Neural progenitor cell (in vitro differentiated cells): ENCODE measurements at regions not wholly inside any gene's neighbourhood (a gene's known extent, or its start where the extent isn't known, plus 50 kb on each side); places are given as distances from the start of the nearest gene placed in this dataset.

Source experiments
- DNase-seq: peaks from one replicate; pipeline ENCODE4 v3.0.0-alpha.2; 2016; ENCODE audit warnings: low spot score
- H2AFZ ChIP-seq: fragments of 200-600 bp; sonication (generic); replicated peaks from 2 replicates; pipeline ENCODE4 v1.6.1; 2016; ENCODE audit warnings: antibody characterized with exemption
- H3F3A ChIP-seq: fragments of 200-600 bp; sonication (generic); 2 replicates; pipeline ENCODE4 v1.6.1; 2016; ENCODE audit warnings: antibody characterized with exemption, low read depth
- H3K27ac ChIP-seq: fragments of 200-600 bp; sonication (generic); 2 replicates; pipeline ENCODE4 v1.5.1; 2016; ENCODE audit warnings: mild to moderate bottlenecking
- H3K27me3 ChIP-seq: fragments of 200-600 bp; sonication (generic); 2 replicates; pipeline ENCODE4 v1.6.1; 2016; ENCODE audit warnings: mild to moderate bottlenecking, moderate library complexity
- H3K36me3 ChIP-seq: fragments of 200-600 bp; sonication (generic); 2 replicates; pipeline ENCODE4 v1.5.1; 2016
- H3K4me1 ChIP-seq: fragments of 200-600 bp; sonication (generic); 2 replicates; pipeline ENCODE4 v1.6.1; 2016; ENCODE audit warnings: mixed run types
- H3K4me2 ChIP-seq: fragments of 200-600 bp; sonication (generic); 2 replicates; pipeline ENCODE4 v1.6.1; 2016
- H3K4me3 ChIP-seq: fragments of 200-600 bp; sonication (generic); 2 replicates; pipeline ENCODE4 v1.5.1; 2016
- H3K79me2 ChIP-seq: fragments of 200-600 bp; sonication (generic); 2 replicates; pipeline ENCODE4 v1.6.1; 2016; ENCODE audit warnings: low read depth
- H3K9ac ChIP-seq: fragments of 200-600 bp; sonication (generic); 2 replicates; pipeline ENCODE4 v1.6.1; 2016
- H3K9me3 ChIP-seq: fragments of 200-600 bp; sonication (generic); 2 replicates; pipeline ENCODE4 v1.5.1; 2016; ENCODE audit warnings: low read depth
- H4K20me1 ChIP-seq: fragments of 200-600 bp; sonication (generic); 2 replicates; pipeline ENCODE4 v1.6.1; 2016; ENCODE audit warnings: low read depth
- H3K27ac Mint-ChIP-seq: 3 replicates; pipeline ENCODE4 v1.8.0; 2021; ENCODE audit warnings: mixed read lengths
- H3K27me3 Mint-ChIP-seq: 2 replicates; pipeline ENCODE4 v1.8.0; 2022; ENCODE audit warnings: low read depth, mild to moderate bottlenecking, inconsistent platforms, moderate library complexity, mixed read lengths; ENCODE audit not compliant: insufficient read depth
- H3K36me3 Mint-ChIP-seq: 3 replicates; pipeline ENCODE4 v1.8.0; 2021; ENCODE audit warnings: mixed read lengths
- H3K4me1 Mint-ChIP-seq: 3 replicates; pipeline ENCODE4 v1.8.0; 2021; ENCODE audit warnings: mixed read lengths
- H3K4me3 Mint-ChIP-seq: 3 replicates; pipeline ENCODE4 v1.8.0; 2021; ENCODE audit warnings: mild to moderate bottlenecking, moderate library complexity, mixed read lengths
- H3K9me3 Mint-ChIP-seq: 3 replicates; pipeline ENCODE4 v1.8.0; 2020; ENCODE audit warnings: mixed read lengths
- EZH2 ChIP-seq: fragments of 200-600 bp; sonication (generic); IDR thresholded peaks from 2 replicates; pipeline ENCODE4 v1.6.1; 2017; ENCODE audit warnings: antibody characterized with exemption, mild to moderate bottlenecking, moderate library complexity
- EZH2phosphoT487 ChIP-seq: fragments of 200-600 bp; sonication (generic); IDR thresholded peaks from 2 replicates; pipeline ENCODE4 v1.6.1; 2017; ENCODE audit warnings: antibody characterized with exemption
- TF ChIP-seq, protein P1 (sequence below): fragments of 200-600 bp; sonication (generic); IDR thresholded peaks from 2 replicates; pipeline ENCODE4 v1.5.1; 2017; ENCODE audit warnings: antibody characterized with exemption, mild to moderate bottlenecking

GRCh38 chr9:99537996-99538395 is 283.7 kb upstream of the NR4A3 start:
- Mint-ChIP-seq H3K9me3 (no peaks in the 10 kb centered on the region), H3K4me3 (no peak overlapping the region), H3K36me3 (no peaks in the 10 kb centered on the region), H3K27ac (no peak overlapping the region), H3K27me3 (no peaks in the 10 kb centered on the region), H3K4me1 (peaks cover 3% of the 10 kb centered on the region)
- TF ChIP-seq, protein P1, sequence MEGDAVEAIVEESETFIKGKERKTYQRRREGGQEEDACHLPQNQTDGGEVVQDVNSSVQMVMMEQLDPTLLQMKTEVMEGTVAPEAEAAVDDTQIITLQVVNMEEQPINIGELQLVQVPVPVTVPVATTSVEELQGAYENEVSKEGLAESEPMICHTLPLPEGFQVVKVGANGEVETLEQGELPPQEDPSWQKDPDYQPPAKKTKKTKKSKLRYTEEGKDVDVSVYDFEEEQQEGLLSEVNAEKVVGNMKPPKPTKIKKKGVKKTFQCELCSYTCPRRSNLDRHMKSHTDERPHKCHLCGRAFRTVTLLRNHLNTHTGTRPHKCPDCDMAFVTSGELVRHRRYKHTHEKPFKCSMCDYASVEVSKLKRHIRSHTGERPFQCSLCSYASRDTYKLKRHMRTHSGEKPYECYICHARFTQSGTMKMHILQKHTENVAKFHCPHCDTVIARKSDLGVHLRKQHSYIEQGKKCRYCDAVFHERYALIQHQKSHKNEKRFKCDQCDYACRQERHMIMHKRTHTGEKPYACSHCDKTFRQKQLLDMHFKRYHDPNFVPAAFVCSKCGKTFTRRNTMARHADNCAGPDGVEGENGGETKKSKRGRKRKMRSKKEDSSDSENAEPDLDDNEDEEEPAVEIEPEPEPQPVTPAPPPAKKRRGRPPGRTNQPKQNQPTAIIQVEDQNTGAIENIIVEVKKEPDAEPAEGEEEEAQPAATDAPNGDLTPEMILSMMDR, result no peak
- TF ChIP-seq EZH2phosphoT487, result no peak
- no peak for TF ChIP-seq EZH2
- peaks cover 5% of the 10 kb centered on the region for H3K4me1 ChIP-seq
- H4K20me1 ChIP-seq, result no peaks in the 10 kb centered on the region
- H3K9me3 ChIP-seq, result no peaks in the 10 kb centered on the region
- DNase-seq, result no peak
- H3K4me3 ChIP-seq, result no peak overlapping the region
- H3K27me3 ChIP-seq, result no peaks in the 10 kb centered on the region
- no peaks in the 10 kb centered on the region for H3F3A ChIP-seq
- no peak overlapping the region for H3K4me2 ChIP-seq
- H2AFZ ChIP-seq, result no peak overlapping the region
- H3K9ac ChIP-seq, result no peak overlapping the region
- no peak overlapping the region for H3K27ac ChIP-seq
- no peaks in the 10 kb centered on the region for H3K36me3 ChIP-seq
- H3K79me2 ChIP-seq, result no peaks in the 10 kb centered on the region

GRCh38 chr9:99544526-99544925 is 277.2 kb upstream of the NR4A3 start:
- no peaks in the 10 kb centered on the region for H3K27me3 Mint-ChIP-seq
- peaks cover 3% of the 10 kb centered on the region for H3K4me1 Mint-ChIP-seq
- Histone ChIP-seq H4K20me1 (no peaks in the 10 kb centered on the region), H3K36me3 (no peaks in the 10 kb centered on the region), H3K79me2 (no peaks in the 10 kb centered on the region), H3F3A (no peaks in the 10 kb centered on the region), H3K27ac (no peak overlapping the region), H3K4me1 (peaks cover 5% of the 10 kb centered on the region), H3K27me3 (no peaks in the 10 kb centered on the region), H2AFZ (no peak overlapping the region), H3K9me3 (no peaks in the 10 kb centered on the region), H3K4me2 (no peak overlapping the region), H3K9ac (no peak overlapping the region), H3K4me3 (no peak overlapping the region)
- no peak overlapping the region for H3K4me3 Mint-ChIP-seq
- H3K9me3 Mint-ChIP-seq, result no peaks in the 10 kb centered on the region
- H3K36me3 Mint-ChIP-seq, result no peaks in the 10 kb centered on the region
- no peak overlapping the region for H3K27ac Mint-ChIP-seq
- no peak for TF ChIP-seq EZH2phosphoT487
- no peak for TF ChIP-seq EZH2
- TF ChIP-seq, protein P1, result no peak
- DNase-seq, result no peak

GRCh38 chr9:99549441-99549840 is 272.2 kb upstream of the NR4A3 start:
- Mint-ChIP-seq H3K27ac (no peak overlapping the region), H3K36me3 (no peaks in the 10 kb centered on the region), H3K4me1 (no peaks in the 10 kb centered on the region), H3K9me3 (peaks cover 4% of the 10 kb centered on the region), H3K27me3 (no peaks in the 10 kb centered on the region), H3K4me3 (no peak overlapping the region)
- H3K79me2 ChIP-seq, result no peaks in the 10 kb centered on the region
- no peak for DNase-seq
- no peaks in the 10 kb centered on the region for H3K36me3 ChIP-seq
- no peaks in the 10 kb centered on the region for H3K4me1 ChIP-seq
- H2AFZ ChIP-seq, result no peak overlapping the region
- no peak for TF ChIP-seq EZH2
- TF ChIP-seq, protein P1, result no peak
- no peak for TF ChIP-seq EZH2phosphoT487
- no peak overlapping the region for H3K9ac ChIP-seq
- H3K27ac ChIP-seq, result no peak overlapping the region
- no peaks in the 10 kb centered on the region for H3F3A ChIP-seq
- no peaks in the 10 kb centered on the region for H4K20me1 ChIP-seq
- H3K9me3 ChIP-seq, result no peaks in the 10 kb centered on the region
- H3K4me3 ChIP-seq, result no peak overlapping the region
- H3K4me2 ChIP-seq, result no peak overlapping the region
- no peaks in the 10 kb centered on the region for H3K27me3 ChIP-seq

DNA sequence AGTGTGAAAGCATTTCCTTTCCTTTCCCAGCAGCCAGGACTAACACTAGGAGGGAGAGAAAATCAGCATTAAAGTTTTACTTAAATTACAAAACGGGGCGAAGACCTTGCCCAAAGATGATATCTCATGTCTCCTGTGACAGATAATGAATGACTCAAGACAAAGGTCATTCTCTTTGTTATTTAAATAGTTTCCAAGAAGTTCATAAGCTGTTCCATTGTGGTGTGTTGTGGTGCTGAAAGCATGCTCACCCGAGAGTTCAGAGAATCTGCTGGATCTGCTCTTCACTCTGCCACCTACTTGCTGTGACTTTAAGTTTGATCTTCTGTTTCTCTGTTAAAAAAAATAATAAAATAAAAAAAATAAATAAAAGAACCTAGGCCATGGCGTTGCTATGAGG is 265.9 kb upstream of the NR4A3 start:
- H3K4me3 ChIP-seq, result no peak overlapping the region
- H3K9me3 ChIP-seq, result no peaks in the 10 kb centered on the region
- no peaks in the 10 kb centered on the region for H3F3A ChIP-seq
- H3K4me1 ChIP-seq, result no peaks in the 10 kb centered on the region
- H3K9me3 Mint-ChIP-seq, result peaks cover 9% of the 10 kb centered on the region
- no peak overlapping the region for H3K4me3 Mint-ChIP-seq
- H3K36me3 ChIP-seq, result no peaks in the 10 kb centered on the region
- H3K4me2 ChIP-seq, result no peak overlapping the region
- TF ChIP-seq EZH2 (no peak), EZH2phosphoT487 (no peak)
- TF ChIP-seq, protein P1, result no peak
- no peak overlapping the region for H3K27ac ChIP-seq
- H3K79me2 ChIP-seq, result no peaks in the 10 kb centered on the region
- no peak overlapping the region for H2AFZ ChIP-seq
- peaks cover 2% of the 10 kb centered on the region for H3K36me3 Mint-ChIP-seq
- DNase-seq, result no peak
- no peaks in the 10 kb centered on the region for H4K20me1 ChIP-seq
- no peak overlapping the region for H3K27ac Mint-ChIP-seq
- H3K9ac ChIP-seq, result no peak overlapping the region
- no peaks in the 10 kb centered on the region for H3K27me3 ChIP-seq
- no peaks in the 10 kb centered on the region for H3K27me3 Mint-ChIP-seq
- no peaks in the 10 kb centered on the region for H3K4me1 Mint-ChIP-seq
